ENCODE measurements at regions not wholly inside any gene's neighbourhood (a gene's known extent, or its start where the extent isn't known, plus 50 kb on each side); places are given as distances from the start of the nearest gene placed in this dataset.

- no peak for DNase-seq
Observed at GRCh38 chr21:15152591-15152990, 87.8 kb upstream of the NRIP1 start.

- no peak for DNase-seq
Observed at GRCh38 chr21:15159382-15160020, 94.7 kb upstream of the NRIP1 start.

GRCh38 chr21:15160136-15160535 lies 95.3 kb upstream of the NRIP1 start:
- no peak for DNase-seq

GRCh38 chr21:15162921-15163320 lies 98.1 kb upstream of the NRIP1 start:
- no peak for DNase-seq

GRCh38 chr21:15164273-15164672 lies 99.5 kb upstream of the NRIP1 start:
- no peak for DNase-seq

- no peak for DNase-seq
Observed at GRCh38 chr21:15164678-15165303, 100.0 kb upstream of the NRIP1 start.

GRCh38 chr21:15170614-15171013 lies 105.8 kb upstream of the NRIP1 start:
- DNase-seq: no peak

- DNase-seq: no peak
Observed at GRCh38 chr21:15171546-15171945, 106.7 kb upstream of the NRIP1 start.

- no peak for DNase-seq
Observed at GRCh38 chr21:15172963-15173362, 108.2 kb upstream of the NRIP1 start.

- DNase-seq: no peak
Observed at GRCh38 chr21:15174923-15175322, 110.1 kb upstream of the NRIP1 start.

GRCh38 chr21:15182731-15183130 lies 117.9 kb upstream of the NRIP1 start:
- DNase-seq: no peak

- no peak for DNase-seq
Observed at GRCh38 chr21:15183813-15184257, 119.0 kb upstream of the NRIP1 start.

- no peak for DNase-seq
Observed at GRCh38 chr21:15190412-15190811, 125.6 kb upstream of the NRIP1 start.

GRCh38 chr21:15190837-15191236 lies 126.0 kb upstream of the NRIP1 start:
- DNase-seq: no peak

GRCh38 chr21:15191342-15191741 lies 126.5 kb upstream of the NRIP1 start:
- DNase-seq: no peak

GRCh38 chr21:15192243-15192642 lies 127.4 kb upstream of the NRIP1 start:
- DNase-seq: no peak

GRCh38 chr21:15193937-15194336 lies 129.1 kb upstream of the NRIP1 start:
- DNase-seq: no peak

GRCh38 chr21:15195104-15195503 lies 130.3 kb upstream of the NRIP1 start:
- no peak for DNase-seq

- DNase-seq: no peak
Observed at GRCh38 chr21:15195768-15196167, 131.0 kb upstream of the NRIP1 start.

GRCh38 chr21:15197696-15198095 lies 132.9 kb upstream of the NRIP1 start:
- no peak for DNase-seq

GRCh38 chr21:15199414-15200383 lies 134.9 kb upstream of the NRIP1 start:
- no peak for DNase-seq

- DNase-seq: no peak
Observed at GRCh38 chr21:15203740-15204139, 138.9 kb upstream of the NRIP1 start.

GRCh38 chr21:15204140-15204969 lies 139.6 kb upstream of the NRIP1 start:
- no peak for DNase-seq

All from GDM1 (cell line).